22Rv1 (cell line): ENCODE measurements at regions not wholly inside any gene's neighbourhood (a gene's known extent, or its start where the extent isn't known, plus 50 kb on each side); places are given as distances from the start of the nearest gene placed in this dataset.

ENCODE experiments used
- ZFX ChIP-seq: fragments of 450-650 bp; IDR thresholded peaks from 2 replicates; pipeline ENCODE4 v1.6.1; 2017; ENCODE audit warnings: antibody characterized with exemption, borderline replicate concordance
- TF ChIP-seq, protein P1 (sequence below): fragments of 450-650 bp; IDR thresholded peaks from 2 replicates; pipeline ENCODE4 v1.5.1; 2017; ENCODE audit warnings: mild to moderate bottlenecking

DNA sequence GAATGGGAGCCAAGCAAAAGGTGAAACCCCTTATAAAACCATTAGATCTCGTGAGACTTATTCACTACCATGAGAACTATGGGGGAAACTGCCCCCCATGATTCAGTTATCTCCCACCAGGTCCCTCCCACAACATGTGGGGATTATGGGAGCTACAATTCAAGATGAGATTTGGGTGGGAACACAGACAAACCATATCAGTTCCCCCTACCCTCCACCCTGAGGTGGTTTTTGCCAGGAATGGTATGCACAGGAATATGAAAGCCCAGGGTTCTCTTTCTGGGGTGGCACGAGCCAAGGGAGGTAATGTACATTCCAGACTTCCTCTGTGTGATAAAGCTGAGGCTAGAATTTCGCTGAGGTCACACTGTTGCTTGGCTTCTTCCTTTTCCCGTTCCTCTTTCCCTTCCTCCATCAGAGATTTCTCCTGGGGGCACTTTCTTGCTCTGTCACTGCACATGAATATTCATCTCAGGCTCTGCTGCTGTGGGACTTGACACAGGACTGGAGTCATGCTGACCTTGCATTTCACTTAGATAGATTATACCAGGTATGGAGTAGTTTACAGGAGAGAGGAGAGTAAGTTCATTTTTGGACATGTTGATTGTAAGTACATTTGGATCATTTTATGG, 347.0 kb upstream of the MTPN start:
- TF ChIP-seq, protein P1, sequence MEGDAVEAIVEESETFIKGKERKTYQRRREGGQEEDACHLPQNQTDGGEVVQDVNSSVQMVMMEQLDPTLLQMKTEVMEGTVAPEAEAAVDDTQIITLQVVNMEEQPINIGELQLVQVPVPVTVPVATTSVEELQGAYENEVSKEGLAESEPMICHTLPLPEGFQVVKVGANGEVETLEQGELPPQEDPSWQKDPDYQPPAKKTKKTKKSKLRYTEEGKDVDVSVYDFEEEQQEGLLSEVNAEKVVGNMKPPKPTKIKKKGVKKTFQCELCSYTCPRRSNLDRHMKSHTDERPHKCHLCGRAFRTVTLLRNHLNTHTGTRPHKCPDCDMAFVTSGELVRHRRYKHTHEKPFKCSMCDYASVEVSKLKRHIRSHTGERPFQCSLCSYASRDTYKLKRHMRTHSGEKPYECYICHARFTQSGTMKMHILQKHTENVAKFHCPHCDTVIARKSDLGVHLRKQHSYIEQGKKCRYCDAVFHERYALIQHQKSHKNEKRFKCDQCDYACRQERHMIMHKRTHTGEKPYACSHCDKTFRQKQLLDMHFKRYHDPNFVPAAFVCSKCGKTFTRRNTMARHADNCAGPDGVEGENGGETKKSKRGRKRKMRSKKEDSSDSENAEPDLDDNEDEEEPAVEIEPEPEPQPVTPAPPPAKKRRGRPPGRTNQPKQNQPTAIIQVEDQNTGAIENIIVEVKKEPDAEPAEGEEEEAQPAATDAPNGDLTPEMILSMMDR, result no peak
- TF ChIP-seq ZFX, result no peak
